Endothelial cell of umbilical vein (primary cell): ENCODE measurements at regions not wholly inside any gene's neighbourhood (a gene's known extent, or its start where the extent isn't known, plus 50 kb on each side); places are given as distances from the start of the nearest gene placed in this dataset.

ENCODE experiments used
- BruUV-seq: library from RNA; stranded (reverse); fragments of 400-500 nt; replicated peaks from 2 replicates; lab custom pipeline; 2021; lab: Mats Ljungman, UMichigan
- CTCF ChIA-PET: fragments of 300-600, 350-600 bp; sonication (Branson Sonifier 250); formaldehyde crosslinking; loops from one replicate; lab custom pipeline; 2021; ENCODE audit warnings: antibody characterized with exemption, inconsistent platforms; lab: Charles Lee
- POLR2A ChIA-PET: fragments of 300-600, 350-600 bp; sonication (Branson Sonifier 250); formaldehyde crosslinking; loops from one replicate; lab custom pipeline; 2021; ENCODE audit warnings: antibody characterized with exemption, inconsistent platforms; lab: Charles Lee
- DNase-seq: peaks from one replicate; pipeline ENCODE4 v3.0.0-alpha.2; 2011; ENCODE audit warnings: low read depth, low spot score
- FAIRE-seq: peaks from 2 replicates; lab custom pipeline; 2011; peaks lifted over from hg19 to GRCh38; lab: Jason Lieb, UNC
- H2AFZ ChIP-seq: 2 replicates; pipeline ENCODE4 v1.6.0; 2012; ENCODE audit warnings: low read depth, low read length, control low read depth, inconsistent platforms
- H3K27ac ChIP-seq: 2 replicates; pipeline ENCODE4 v1.5.1; 2011; ENCODE audit warnings: low read depth, mild to moderate bottlenecking, control low read depth, low read length, moderate library complexity; ENCODE audit not compliant: insufficient read depth
- H3K27me3 ChIP-seq, 2 experiments: 2 replicates each; pipeline versions ENCODE4 v1.6.0 to v1.6.1; 2011; ENCODE audit warnings: low read length in 2 of 2, mixed read lengths in 1 of 2; ENCODE audit not compliant: control insufficient read depth in 2 of 2, insufficient read depth in 2 of 2
- H3K36me3 ChIP-seq, 2 experiments: 2 replicates in 1 of 2; 3 replicates in 1 of 2; pipeline ENCODE4 v1.5.1; 2011; ENCODE audit warnings: low read length in 2 of 2, mild to moderate bottlenecking in 1 of 2, moderate library complexity in 1 of 2; ENCODE audit not compliant: control insufficient read depth in 2 of 2, insufficient read depth in 2 of 2; ENCODE audit errors: extremely low read depth in 1 of 2
- H3K4me1 ChIP-seq: 3 replicates; pipeline ENCODE4 v1.5.1; 2011; ENCODE audit warnings: mild to moderate bottlenecking, low read length; ENCODE audit not compliant: control insufficient read depth, insufficient read depth; ENCODE audit errors: extremely low read depth
- H3K4me2 ChIP-seq: 2 replicates; pipeline ENCODE4 v1.6.1; 2011; ENCODE audit warnings: low read length, control low read depth, mixed read lengths; ENCODE audit not compliant: insufficient read depth
- H3K4me3 ChIP-seq, 3 experiments: fragments of 200-600 bp in 1 of 3; sonication (generic), shearing (Covaris generic) in 1 of 3; replicated peaks in 1 of 3; 2 replicates each; pipeline ENCODE4 v1.5.1; 2011 to 2016; ENCODE audit warnings: control low read depth in 3 of 3, low read length in 3 of 3, mild to moderate bottlenecking in 2 of 3, inconsistent platforms in 1 of 3, low read depth in 1 of 3, moderate library complexity in 1 of 3; ENCODE audit not compliant: insufficient read depth in 1 of 3
- H3K79me2 ChIP-seq: 2 replicates; pipeline ENCODE4 v1.6.0; 2012; ENCODE audit warnings: low read length, inconsistent platforms; ENCODE audit not compliant: control insufficient read depth, insufficient read depth
- H3K9ac ChIP-seq: replicated peaks from 2 replicates; pipeline ENCODE3; 2011; ENCODE audit warnings: low read length, control low read depth; ENCODE audit not compliant: insufficient read depth; ENCODE audit errors: extremely low read depth
- H3K9me1 ChIP-seq: replicated peaks from 3 replicates; pipeline ENCODE4 v1.6.0; 2011; ENCODE audit warnings: mild to moderate bottlenecking, low read length; ENCODE audit not compliant: control insufficient read depth, insufficient read depth; ENCODE audit errors: extremely low read depth
- H3K9me3 ChIP-seq: replicated peaks from 2 replicates; pipeline ENCODE4 v1.5.1; 2012; ENCODE audit warnings: low read length, inconsistent platforms; ENCODE audit not compliant: control insufficient read depth, insufficient read depth
- H4K20me1 ChIP-seq: replicated peaks from 2 replicates; pipeline ENCODE3; 2011; ENCODE audit warnings: mild to moderate bottlenecking, low read length; ENCODE audit not compliant: control insufficient read depth, insufficient read depth; ENCODE audit errors: extremely low read depth
- EZH2 ChIP-seq: IDR thresholded peaks from 2 replicates; pipeline ENCODE4 v1.6.1; 2012; ENCODE audit warnings: borderline replicate concordance, low read depth, mild to moderate bottlenecking, moderate library complexity, low read length, inconsistent platforms; ENCODE audit not compliant: severe bottlenecking
- FOS ChIP-seq: IDR thresholded peaks from 2 replicates; pipeline ENCODE4 v1.6.1; 2011; ENCODE audit warnings: mild to moderate bottlenecking, low read length, moderate library complexity, borderline replicate concordance; ENCODE audit not compliant: insufficient read depth
- GATA2 ChIP-seq: IDR thresholded peaks from 2 replicates; pipeline ENCODE4 v1.7.0; 2011; ENCODE audit warnings: low read depth, mild to moderate bottlenecking, moderate library complexity, mixed read lengths, low read length; ENCODE audit not compliant: insufficient read length, insufficient read depth
- JUN ChIP-seq: IDR thresholded peaks from 2 replicates; pipeline ENCODE4 v1.6.1; 2011; ENCODE audit warnings: borderline replicate concordance, low read depth; ENCODE audit not compliant: insufficient read length, insufficient read depth
- MYC ChIP-seq: IDR thresholded peaks from one replicate; pipeline ENCODE4 v1.6.1; 2011; ENCODE audit warnings: mild to moderate bottlenecking, low read depth, low read length
- POLR2A ChIP-seq: IDR thresholded peaks from 2 replicates; pipeline ENCODE4 v1.6.1; 2012; ENCODE audit warnings: low read depth, mild to moderate bottlenecking, control low read depth, low read length
- POLR2AphosphoS5 ChIP-seq: IDR thresholded peaks from 2 replicates; pipeline ENCODE4 v1.6.1; 2012; ENCODE audit warnings: low read depth, mild to moderate bottlenecking, control low read depth, low read length, moderate library complexity; ENCODE audit not compliant: insufficient read depth
- dilution Hi-C: fragments of 300-500 bp; cut with MboI; formaldehyde crosslinking; loops from one replicate; pipeline ENCODE4 v1.15.0; 2019; ENCODE audit warnings: low sequenced_read_pairs; ENCODE audit not compliant: extremely low pct_ligation_motif_present
- intact Hi-C: fragments of 100-400 bp; cut with micrococcal nuclease; formaldehyde crosslinking; loops from one replicate; pipeline ENCODE4 v1.10.0; 2022
- TF ChIP-seq, protein P1 (sequence below): IDR thresholded peaks from 2 replicates; pipeline ENCODE4 v1.6.1; 2011; ENCODE audit not compliant: insufficient read depth, insufficient read length
- TF ChIP-seq, protein P2 (sequence below), 2 donors: IDR thresholded peaks; 1 replicate in 1 of 2; 2 replicates in 1 of 2; pipeline ENCODE4 v1.5.1; 2011; ENCODE audit warnings: low read length in 2 of 2, mild to moderate bottlenecking in 2 of 2, moderate library complexity in 2 of 2, control low read depth in 1 of 2, inconsistent platforms in 1 of 2, low read depth in 1 of 2; ENCODE audit not compliant: insufficient read depth in 1 of 2; ENCODE audit errors: extremely low read depth in 1 of 2

DNA sequence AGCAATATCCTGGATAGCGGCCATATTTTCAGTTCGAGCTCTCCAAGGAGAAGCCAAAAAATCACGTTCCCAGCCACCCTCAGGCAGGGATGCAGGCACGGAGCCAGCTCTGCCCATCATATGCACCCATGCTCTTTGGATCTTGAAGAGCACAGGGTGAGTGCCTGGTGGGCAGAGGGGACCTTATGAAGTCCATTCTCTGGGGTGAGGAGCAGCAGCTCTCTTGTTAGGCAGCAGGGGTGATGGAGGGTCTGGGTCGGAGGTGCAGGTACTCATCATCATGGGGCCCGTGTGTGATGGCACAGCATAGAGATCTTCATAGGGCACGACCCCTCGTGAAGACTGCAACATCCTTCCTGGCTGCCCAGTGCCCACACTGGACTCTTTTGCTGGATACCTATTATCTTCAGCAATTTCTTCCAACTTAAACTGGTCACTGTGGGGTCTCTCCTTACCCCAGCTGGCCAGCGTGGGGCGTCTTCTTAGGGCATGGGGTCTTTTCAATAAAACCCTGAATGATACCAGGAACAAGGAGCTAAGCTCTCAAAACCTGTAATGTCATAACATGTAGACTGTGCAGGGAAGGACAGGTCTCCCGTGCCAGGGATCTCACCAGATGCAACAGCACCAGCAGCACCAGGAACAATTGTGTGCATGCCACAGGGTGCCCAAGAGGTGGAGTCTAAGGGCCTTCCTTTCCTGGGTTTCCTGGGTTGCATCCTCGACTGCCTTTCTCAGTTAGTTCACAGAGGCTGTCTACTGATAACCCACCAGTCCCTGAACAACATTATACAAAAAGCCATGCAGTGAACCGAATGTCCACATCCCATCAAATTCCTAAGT lies 165.0 kb downstream of the TENT4A start:
- Histone ChIP-seq H3K4me2 (no peak overlapping the region), H3K27ac (no peak overlapping the region), H2AFZ (no peak overlapping the region), H3K4me3 (no peak overlapping the region), H3K79me2 (no peaks in the 10 kb centered on the region), H3K27me3 (no peaks in the 10 kb centered on the region), H3K9me1 (no peaks in the 10 kb centered on the region), H3K4me1 (no peaks in the 10 kb centered on the region), H4K20me1 (no peaks in the 10 kb centered on the region), H3K36me3 (no peaks in the 10 kb centered on the region), H3K9me3 (peaks cover 2% of the 10 kb centered on the region), H3K9ac (no peak overlapping the region)
- CTCF ChIA-PET, result no interaction called here
- FAIRE-seq (no peak), DNase-seq (no peak)
- intact Hi-C loops, result no loop called here
- dilution Hi-C loops, result no loop called here
- POLR2A ChIA-PET, result no interaction called here
- TF ChIP-seq JUN, result no peak
- no peak for TF ChIP-seq POLR2AphosphoS5
- TF ChIP-seq, protein P1, sequence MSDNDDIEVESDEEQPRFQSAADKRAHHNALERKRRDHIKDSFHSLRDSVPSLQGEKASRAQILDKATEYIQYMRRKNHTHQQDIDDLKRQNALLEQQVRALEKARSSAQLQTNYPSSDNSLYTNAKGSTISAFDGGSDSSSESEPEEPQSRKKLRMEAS, result no peak
- TF ChIP-seq GATA2, result no peak
- TF ChIP-seq, protein P2, sequence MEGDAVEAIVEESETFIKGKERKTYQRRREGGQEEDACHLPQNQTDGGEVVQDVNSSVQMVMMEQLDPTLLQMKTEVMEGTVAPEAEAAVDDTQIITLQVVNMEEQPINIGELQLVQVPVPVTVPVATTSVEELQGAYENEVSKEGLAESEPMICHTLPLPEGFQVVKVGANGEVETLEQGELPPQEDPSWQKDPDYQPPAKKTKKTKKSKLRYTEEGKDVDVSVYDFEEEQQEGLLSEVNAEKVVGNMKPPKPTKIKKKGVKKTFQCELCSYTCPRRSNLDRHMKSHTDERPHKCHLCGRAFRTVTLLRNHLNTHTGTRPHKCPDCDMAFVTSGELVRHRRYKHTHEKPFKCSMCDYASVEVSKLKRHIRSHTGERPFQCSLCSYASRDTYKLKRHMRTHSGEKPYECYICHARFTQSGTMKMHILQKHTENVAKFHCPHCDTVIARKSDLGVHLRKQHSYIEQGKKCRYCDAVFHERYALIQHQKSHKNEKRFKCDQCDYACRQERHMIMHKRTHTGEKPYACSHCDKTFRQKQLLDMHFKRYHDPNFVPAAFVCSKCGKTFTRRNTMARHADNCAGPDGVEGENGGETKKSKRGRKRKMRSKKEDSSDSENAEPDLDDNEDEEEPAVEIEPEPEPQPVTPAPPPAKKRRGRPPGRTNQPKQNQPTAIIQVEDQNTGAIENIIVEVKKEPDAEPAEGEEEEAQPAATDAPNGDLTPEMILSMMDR (IDR thresholded peaks at IDR 0.05; ENCODE audit: extremely low read depth in 1 of 2, insufficient read depth in 1 of 2, low read depth in 1 of 2, low read length in 2 of 2), result no peak
- TF ChIP-seq POLR2A, result no peak
- TF ChIP-seq FOS, result no peak
- no peak for TF ChIP-seq EZH2
- no peak for TF ChIP-seq MYC
- no TSS peak for BruUV-seq
